GM18517 (cell line): ENCODE measurements at regions not wholly inside any gene's neighbourhood (a gene's known extent, or its start where the extent isn't known, plus 50 kb on each side); places are given as distances from the start of the nearest gene placed in this dataset.
"Not testable (repeated sequence)": the region's sequence is repeated elsewhere in the genome, so short reads cannot be mapped to it uniquely, and the experiment has no call there.

Experiments used
- ATAC-seq: cut with Tn5 transposase; IDR thresholded peaks from one replicate; pipeline ENCODE4 v1.9.1; 2021; ENCODE audit warnings: mild to moderate bottlenecking, moderate library complexity; ENCODE audit not compliant: unreplicated experiment

- ATAC-seq = no peak
Measured at GRCh38 chr2:136715146-136715545, 50.2 kb upstream of the THSD7B start.

- no peak for ATAC-seq
Measured at GRCh38 chr2:136714452-136714951, 50.8 kb upstream of the THSD7B start.

GRCh38 chr2:136713739-136714138, 51.6 kb upstream of the THSD7B start:
- no peak for ATAC-seq

- no peak for ATAC-seq
Measured at GRCh38 chr2:136705336-136705735, 60.0 kb upstream of the THSD7B start.

GRCh38 chr2:136703214-136703613, 62.1 kb upstream of the THSD7B start:
- ATAC-seq = no peak

GRCh38 chr2:136696438-136696837, 68.9 kb upstream of the THSD7B start:
- ATAC-seq = no peak

- ATAC-seq = no peak
Measured at GRCh38 chr2:136693966-136694365, 71.4 kb upstream of the THSD7B start.

- ATAC-seq = not testable (repeated sequence)
Measured at GRCh38 chr2:136680079-136680478, 85.3 kb upstream of the THSD7B start.

GRCh38 chr2:136665736-136666135, 99.6 kb upstream of the THSD7B start:
- ATAC-seq = no peak

- ATAC-seq = no peak
Measured at GRCh38 chr2:136664713-136665405, 100.5 kb upstream of the THSD7B start.

- ATAC-seq = no peak
Measured at GRCh38 chr2:136658201-136658600, 107.1 kb upstream of the THSD7B start.

GRCh38 chr2:136653861-136654260, 111.5 kb upstream of the THSD7B start:
- no peak for ATAC-seq

- no peak for ATAC-seq
Measured at GRCh38 chr2:136651456-136652010, 113.8 kb upstream of the THSD7B start.

- ATAC-seq = no peak
Measured at GRCh38 chr2:136647039-136647438, 118.3 kb upstream of the THSD7B start.

- ATAC-seq = no peak
Measured at GRCh38 chr2:136645236-136645828, 120.0 kb upstream of the THSD7B start.

- ATAC-seq = no peak
Measured at GRCh38 chr2:136639651-136640050, 125.7 kb upstream of the THSD7B start.

GRCh38 chr2:136638193-136638592, 127.2 kb upstream of the THSD7B start:
- no peak for ATAC-seq

- no peak for ATAC-seq
Measured at GRCh38 chr2:136637402-136637801, 127.9 kb upstream of the THSD7B start.

- no peak for ATAC-seq
Measured at GRCh38 chr2:136628490-136628889, 136.9 kb upstream of the THSD7B start.

- no peak for ATAC-seq
Measured at GRCh38 chr2:136613096-136613495, 152.2 kb upstream of the THSD7B start.

- no peak for ATAC-seq
Measured at GRCh38 chr2:136612079-136612478, 153.3 kb upstream of the THSD7B start.

- no peak for ATAC-seq
Measured at GRCh38 chr2:136611451-136611850, 153.9 kb upstream of the THSD7B start.
